Nephron (organoid): ENCODE measurements at regions not wholly inside any gene's neighbourhood (a gene's known extent, or its start where the extent isn't known, plus 50 kb on each side); places are given as distances from the start of the nearest gene placed in this dataset.

ENCODE experiments used
- H3K27ac Mint-ChIP-seq, 3 experiments: 2 replicates each; pipeline ENCODE4 v1.8.0; 2020; ENCODE audit warnings: mixed read lengths in 3 of 3, mild to moderate bottlenecking in 2 of 3, moderate library complexity in 1 of 3
- H3K27me3 Mint-ChIP-seq: 2 replicates; pipeline ENCODE4 v1.8.0; 2021; ENCODE audit warnings: low read depth, mild to moderate bottlenecking, moderate library complexity, mixed read lengths
- H3K36me3 Mint-ChIP-seq: 2 replicates; pipeline ENCODE4 v1.8.0; 2020; ENCODE audit warnings: low read depth, mixed read lengths
- H3K4me1 Mint-ChIP-seq: 2 replicates; pipeline ENCODE4 v1.8.0; 2020; ENCODE audit warnings: mixed read lengths
- H3K4me3 Mint-ChIP-seq, 3 experiments: 2 replicates each; pipeline ENCODE4 v1.8.0; 2020; ENCODE audit warnings: mild to moderate bottlenecking in 3 of 3, mixed read lengths in 3 of 3, moderate library complexity in 2 of 3
- H3K9me3 Mint-ChIP-seq: 2 replicates; pipeline ENCODE4 v1.8.0; 2020; ENCODE audit warnings: mixed read lengths
- CTCF ChIP-seq, 3 experiments: fragments of 200-600 bp; sonication (generic); IDR thresholded peaks; one replicate each; pipeline ENCODE4 v1.5.0; 2021; ENCODE audit warnings: antibody characterized with exemption in 3 of 3; ENCODE audit not compliant: unreplicated experiment in 3 of 3

GRCh38 chr2:728165-728564, 51.0 kb upstream of the TMEM18 start:
- no peak overlapping the region for H3K27ac Mint-ChIP-seq
- H3K9me3 Mint-ChIP-seq, result no peaks in the 10 kb centered on the region
- peaks cover 13% of the 10 kb centered on the region for H3K27me3 Mint-ChIP-seq
- H3K4me1 Mint-ChIP-seq, result no peaks in the 10 kb centered on the region
- no peaks in the 10 kb centered on the region for H3K36me3 Mint-ChIP-seq
- no peak overlapping the region for H3K4me3 Mint-ChIP-seq
- no peak for TF ChIP-seq CTCF (IDR thresholded peaks at IDR 0.05; ENCODE audit: unreplicated experiment in 3 of 3)

- Mint-ChIP-seq H3K27ac (no peak overlapping the region), H3K36me3 (no peaks in the 10 kb centered on the region), H3K4me1 (no peaks in the 10 kb centered on the region), H3K27me3 (peaks cover 13% of the 10 kb centered on the region), H3K9me3 (no peaks in the 10 kb centered on the region), H3K4me3 (no peak overlapping the region)
- no peak for TF ChIP-seq CTCF (IDR thresholded peaks at IDR 0.05; ENCODE audit: unreplicated experiment in 3 of 3)
Observed at GRCh38 chr2:727071-727470, 49.9 kb upstream of the TMEM18 start.
